ENCODE measurements at regions not wholly inside any gene's neighbourhood (a gene's known extent, or its start where the extent isn't known, plus 50 kb on each side); places are given as distances from the start of the nearest gene placed in this dataset.

DNA sequence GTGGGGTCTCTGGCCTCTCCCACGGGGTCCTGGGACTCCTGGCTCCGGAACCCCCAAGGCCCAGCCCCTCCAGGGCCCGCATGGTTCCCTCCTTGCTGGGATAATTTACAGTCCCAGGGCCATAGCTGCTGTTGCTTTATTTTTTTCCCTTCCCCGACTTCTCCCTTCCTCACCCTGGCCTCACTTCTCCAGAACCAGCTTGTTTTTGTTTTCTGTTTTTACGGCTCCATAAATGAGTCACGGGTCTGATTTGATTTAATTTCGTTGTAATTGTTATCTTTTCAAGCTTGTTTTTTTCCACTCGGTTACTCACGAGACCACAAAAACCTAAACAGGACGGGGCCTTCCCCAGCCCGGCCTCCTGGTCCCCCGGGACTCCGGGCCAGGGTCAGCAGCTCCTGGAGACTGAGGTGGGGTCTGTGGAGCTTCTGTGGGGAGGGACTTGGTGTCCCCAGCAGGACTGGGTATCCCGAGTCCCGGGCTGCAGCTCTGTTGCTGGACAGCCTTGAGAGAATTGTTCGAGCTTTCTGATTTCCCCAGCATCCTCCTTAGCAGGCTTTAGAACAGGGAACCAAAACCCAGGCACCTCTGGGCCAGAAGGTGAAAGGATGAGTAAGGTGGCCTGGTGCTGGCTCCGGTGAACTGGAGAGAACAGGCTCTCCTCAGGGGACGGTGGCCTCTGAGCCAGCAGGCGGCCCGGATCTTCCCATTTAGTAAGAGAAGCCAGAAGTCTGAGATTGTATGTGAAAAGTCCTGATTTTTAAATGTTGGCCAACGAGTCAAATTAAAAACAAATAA is 94.9 kb downstream of the CEBPB start:
- no peaks in the 10 kb centered on the region for H3K36me3 ChIP-seq (ENCODE audit: insufficient read depth, low read length)
- no peak overlapping the region for H3K4me2 ChIP-seq (ENCODE audit: insufficient read depth, low read length)
- no peak overlapping the region for H3K27ac ChIP-seq (ENCODE audit: low read length)
- no peaks in the 10 kb centered on the region for H3K4me1 ChIP-seq (ENCODE audit: insufficient read depth, low read length)
- no peak overlapping the region for H3K4me3 ChIP-seq (ENCODE audit: low read depth in 1 of 2, low read length in 2 of 2)
- no peak overlapping the region for H2AFZ ChIP-seq (ENCODE audit: low read depth, low read length)
- no peaks in the 10 kb centered on the region for H3K79me2 ChIP-seq (ENCODE audit: insufficient read depth, low read length)
- TF ChIP-seq, protein P1, sequence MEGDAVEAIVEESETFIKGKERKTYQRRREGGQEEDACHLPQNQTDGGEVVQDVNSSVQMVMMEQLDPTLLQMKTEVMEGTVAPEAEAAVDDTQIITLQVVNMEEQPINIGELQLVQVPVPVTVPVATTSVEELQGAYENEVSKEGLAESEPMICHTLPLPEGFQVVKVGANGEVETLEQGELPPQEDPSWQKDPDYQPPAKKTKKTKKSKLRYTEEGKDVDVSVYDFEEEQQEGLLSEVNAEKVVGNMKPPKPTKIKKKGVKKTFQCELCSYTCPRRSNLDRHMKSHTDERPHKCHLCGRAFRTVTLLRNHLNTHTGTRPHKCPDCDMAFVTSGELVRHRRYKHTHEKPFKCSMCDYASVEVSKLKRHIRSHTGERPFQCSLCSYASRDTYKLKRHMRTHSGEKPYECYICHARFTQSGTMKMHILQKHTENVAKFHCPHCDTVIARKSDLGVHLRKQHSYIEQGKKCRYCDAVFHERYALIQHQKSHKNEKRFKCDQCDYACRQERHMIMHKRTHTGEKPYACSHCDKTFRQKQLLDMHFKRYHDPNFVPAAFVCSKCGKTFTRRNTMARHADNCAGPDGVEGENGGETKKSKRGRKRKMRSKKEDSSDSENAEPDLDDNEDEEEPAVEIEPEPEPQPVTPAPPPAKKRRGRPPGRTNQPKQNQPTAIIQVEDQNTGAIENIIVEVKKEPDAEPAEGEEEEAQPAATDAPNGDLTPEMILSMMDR (IDR thresholded peaks at IDR 0.05; ENCODE audit: borderline replicate concordance, extremely low read depth, low read length, poor library complexity, severe bottlenecking) = no peak
- TF ChIP-seq EZH2 (IDR thresholded peaks at IDR 0.05; ENCODE audit: borderline replicate concordance, low read depth, low read length, severe bottlenecking) = no peak
- no peak for ATAC-seq (ENCODE audit: insufficient read depth, low read depth)
- no peak for DNase-seq
- no peaks in the 10 kb centered on the region for H3K27me3 ChIP-seq (ENCODE audit: insufficient read depth, low read length, poor library complexity)
- H3K9me3 ChIP-seq (ENCODE audit: insufficient read depth, low read length, severe bottlenecking) = no peaks in the 10 kb centered on the region
- no peak overlapping the region for H3K9ac ChIP-seq (ENCODE audit: low read depth, low read length)
- peaks cover 11% of the 10 kb centered on the region for H4K20me1 ChIP-seq (ENCODE audit: insufficient read depth, low read length)

DNA sequence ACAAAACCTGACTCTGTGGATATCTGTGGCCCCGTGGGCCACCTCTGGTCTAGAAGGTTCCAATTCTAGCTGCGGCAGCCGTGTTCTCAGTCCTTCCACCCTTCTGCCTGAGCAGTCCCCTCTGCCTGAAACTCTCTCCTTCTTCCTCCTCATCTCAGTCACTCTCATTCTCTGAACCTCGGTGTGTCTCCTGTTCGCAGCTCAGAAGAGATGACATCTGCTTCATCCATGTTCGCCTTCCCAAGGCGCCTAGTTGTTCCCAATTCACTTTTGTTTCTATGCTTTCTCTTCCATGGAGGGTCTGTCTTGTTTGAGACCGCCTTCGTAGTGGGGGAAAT is 95.5 kb downstream of the CEBPB start:
- H3K4me3 ChIP-seq (ENCODE audit: low read depth in 1 of 2, low read length in 2 of 2) = no peak overlapping the region
- ATAC-seq (ENCODE audit: insufficient read depth, low read depth) (no peak), DNase-seq (no peak)
- H3K9ac ChIP-seq (ENCODE audit: low read depth, low read length) = no peak overlapping the region
- no peaks in the 10 kb centered on the region for H3K36me3 ChIP-seq (ENCODE audit: insufficient read depth, low read length)
- H3K4me2 ChIP-seq (ENCODE audit: insufficient read depth, low read length) = no peak overlapping the region
- H3K4me1 ChIP-seq (ENCODE audit: insufficient read depth, low read length) = no peaks in the 10 kb centered on the region
- no peaks in the 10 kb centered on the region for H3K79me2 ChIP-seq (ENCODE audit: insufficient read depth, low read length)
- H3K27me3 ChIP-seq (ENCODE audit: insufficient read depth, low read length, poor library complexity) = no peaks in the 10 kb centered on the region
- H3K9me3 ChIP-seq (ENCODE audit: insufficient read depth, low read length, severe bottlenecking) = no peaks in the 10 kb centered on the region
- no peak overlapping the region for H2AFZ ChIP-seq (ENCODE audit: low read depth, low read length)
- no peak overlapping the region for H3K27ac ChIP-seq (ENCODE audit: low read length)
- TF ChIP-seq, protein P1 (IDR thresholded peaks at IDR 0.05; ENCODE audit: borderline replicate concordance, extremely low read depth, low read length, poor library complexity, severe bottlenecking) = no peak
- no peak for TF ChIP-seq EZH2 (IDR thresholded peaks at IDR 0.05; ENCODE audit: borderline replicate concordance, low read depth, low read length, severe bottlenecking)
- H4K20me1 ChIP-seq (ENCODE audit: insufficient read depth, low read length) = peaks cover 11% of the 10 kb centered on the region

DNA sequence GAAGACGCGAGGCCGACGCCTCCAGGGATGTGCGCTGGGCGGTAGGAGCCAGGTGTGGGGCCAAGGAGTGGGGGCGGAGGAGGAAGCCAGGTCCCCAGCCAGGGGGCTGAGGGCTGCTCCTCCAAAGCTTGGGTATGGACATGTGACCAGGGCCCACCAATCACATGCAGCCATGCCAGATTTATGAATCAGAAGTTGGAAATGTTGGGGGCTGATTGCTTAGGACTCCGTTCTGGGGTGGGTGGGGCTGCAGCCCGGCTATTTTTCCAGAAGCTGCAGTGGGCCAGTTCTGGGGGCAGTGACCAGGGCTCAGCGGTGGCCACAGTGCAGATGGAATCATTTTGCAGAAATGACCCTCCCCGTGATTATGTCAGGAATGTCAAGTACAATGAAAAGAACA is 96.0 kb downstream of the CEBPB start:
- DNase-seq = no peak
- no peak overlapping the region for H3K9ac ChIP-seq (ENCODE audit: low read depth, low read length)
- H4K20me1 ChIP-seq (ENCODE audit: insufficient read depth, low read length) = peaks cover 11% of the 10 kb centered on the region
- H3K4me1 ChIP-seq (ENCODE audit: insufficient read depth, low read length) = no peaks in the 10 kb centered on the region
- H2AFZ ChIP-seq (ENCODE audit: low read depth, low read length) = no peak overlapping the region
- no peaks in the 10 kb centered on the region for H3K36me3 ChIP-seq (ENCODE audit: insufficient read depth, low read length)
- H3K79me2 ChIP-seq (ENCODE audit: insufficient read depth, low read length) = no peaks in the 10 kb centered on the region
- H3K4me3 ChIP-seq (ENCODE audit: low read depth in 1 of 2, low read length in 2 of 2) = no peak overlapping the region
- no peak for ATAC-seq (ENCODE audit: insufficient read depth, low read depth)
- no peaks in the 10 kb centered on the region for H3K9me3 ChIP-seq (ENCODE audit: insufficient read depth, low read length, severe bottlenecking)
- no peaks in the 10 kb centered on the region for H3K27me3 ChIP-seq (ENCODE audit: insufficient read depth, low read length, poor library complexity)
- H3K4me2 ChIP-seq (ENCODE audit: insufficient read depth, low read length) = no peak overlapping the region
- H3K27ac ChIP-seq (ENCODE audit: low read length) = no peak overlapping the region
- no peak for TF ChIP-seq EZH2 (IDR thresholded peaks at IDR 0.05; ENCODE audit: borderline replicate concordance, low read depth, low read length, severe bottlenecking)
- TF ChIP-seq, protein P1 (IDR thresholded peaks at IDR 0.05; ENCODE audit: borderline replicate concordance, extremely low read depth, low read length, poor library complexity, severe bottlenecking) = no peak

Data from DND-41 (cell line).